ENCODE measurements at regions not wholly inside any gene's neighbourhood (a gene's known extent, or its start where the extent isn't known, plus 50 kb on each side); places are given as distances from the start of the nearest gene placed in this dataset.

DNA sequence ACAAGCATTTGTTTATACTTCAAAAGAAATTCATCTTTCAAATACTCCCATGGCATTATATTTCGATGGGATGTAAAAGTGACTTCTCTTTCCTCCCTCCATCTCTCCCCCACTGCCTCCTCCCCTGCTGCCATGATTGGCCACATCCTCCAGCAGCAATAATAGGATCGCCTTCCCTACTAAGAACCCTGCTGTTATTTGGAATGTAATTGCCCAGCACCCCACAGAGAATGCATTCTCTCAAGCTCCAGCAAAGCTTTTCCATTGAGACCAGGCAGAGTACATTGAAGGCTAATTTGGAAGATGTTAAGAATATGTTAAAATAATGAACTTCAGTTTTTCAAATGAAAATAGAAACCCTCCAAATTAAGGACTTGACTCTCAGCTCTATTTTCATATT is 375.4 kb upstream of the ACVR2A start:
- Mint-ChIP-seq H3K4me3 (ENCODE audit: unreplicated experiment) (no peak overlapping the region), H3K36me3 (ENCODE audit: unreplicated experiment) (no peaks in the 10 kb centered on the region), H3K27me3 (ENCODE audit: unreplicated experiment) (no peaks in the 10 kb centered on the region), H3K9me3 (ENCODE audit: unreplicated experiment) (no peaks in the 10 kb centered on the region), H3K27ac (ENCODE audit: unreplicated experiment) (no peak overlapping the region), H3K4me1 (ENCODE audit: unreplicated experiment) (peaks cover 12% of the 10 kb centered on the region)
- TF ChIP-seq, protein P1, sequence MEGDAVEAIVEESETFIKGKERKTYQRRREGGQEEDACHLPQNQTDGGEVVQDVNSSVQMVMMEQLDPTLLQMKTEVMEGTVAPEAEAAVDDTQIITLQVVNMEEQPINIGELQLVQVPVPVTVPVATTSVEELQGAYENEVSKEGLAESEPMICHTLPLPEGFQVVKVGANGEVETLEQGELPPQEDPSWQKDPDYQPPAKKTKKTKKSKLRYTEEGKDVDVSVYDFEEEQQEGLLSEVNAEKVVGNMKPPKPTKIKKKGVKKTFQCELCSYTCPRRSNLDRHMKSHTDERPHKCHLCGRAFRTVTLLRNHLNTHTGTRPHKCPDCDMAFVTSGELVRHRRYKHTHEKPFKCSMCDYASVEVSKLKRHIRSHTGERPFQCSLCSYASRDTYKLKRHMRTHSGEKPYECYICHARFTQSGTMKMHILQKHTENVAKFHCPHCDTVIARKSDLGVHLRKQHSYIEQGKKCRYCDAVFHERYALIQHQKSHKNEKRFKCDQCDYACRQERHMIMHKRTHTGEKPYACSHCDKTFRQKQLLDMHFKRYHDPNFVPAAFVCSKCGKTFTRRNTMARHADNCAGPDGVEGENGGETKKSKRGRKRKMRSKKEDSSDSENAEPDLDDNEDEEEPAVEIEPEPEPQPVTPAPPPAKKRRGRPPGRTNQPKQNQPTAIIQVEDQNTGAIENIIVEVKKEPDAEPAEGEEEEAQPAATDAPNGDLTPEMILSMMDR (IDR thresholded peaks at IDR 0.05): no peak
- no peak for DNase-seq (ENCODE audit: extremely low spot score, unreplicated experiment)

DNA sequence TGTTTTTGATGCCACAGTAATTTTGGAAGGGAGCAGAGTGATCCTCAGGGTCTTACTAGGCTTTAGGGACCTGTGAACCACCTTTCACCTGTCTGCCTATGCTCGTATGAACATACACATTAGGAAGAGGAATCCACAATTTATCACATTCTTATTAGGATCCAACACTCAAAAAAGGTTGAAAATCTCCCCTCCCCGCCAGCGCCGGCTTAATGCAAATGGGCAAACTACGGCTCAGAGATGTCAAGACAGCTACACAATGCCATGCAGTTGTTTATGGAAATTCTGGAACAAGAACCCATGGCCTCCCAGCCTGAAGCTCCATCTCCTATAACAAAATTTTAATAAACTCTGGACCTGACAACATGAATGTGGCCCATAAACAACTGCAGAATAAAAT is 375.9 kb upstream of the ACVR2A start:
- TF ChIP-seq, protein P1 (IDR thresholded peaks at IDR 0.05): no peak
- H3K4me3 Mint-ChIP-seq (ENCODE audit: unreplicated experiment): no peak overlapping the region

DNA sequence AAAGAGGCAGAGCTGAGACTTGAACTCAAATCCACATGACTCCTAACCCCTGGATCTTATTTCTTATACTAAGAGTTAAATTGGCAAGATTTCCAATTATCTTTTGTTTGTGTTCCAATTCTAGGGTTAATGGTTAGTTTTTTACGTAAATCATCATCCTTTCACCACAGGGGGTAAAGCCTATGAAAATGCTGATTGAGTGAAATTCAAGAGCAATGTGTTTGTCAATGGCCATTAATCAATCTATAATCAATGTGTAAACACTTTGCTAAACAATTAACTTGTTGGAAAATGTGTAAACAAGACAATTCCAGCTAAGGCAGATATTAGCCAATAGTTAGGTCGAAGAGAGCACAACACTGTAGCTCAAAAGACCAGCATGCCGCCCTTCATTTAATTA is 376.5 kb upstream of the ACVR2A start:
- Mint-ChIP-seq H3K36me3 (ENCODE audit: unreplicated experiment) (no peaks in the 10 kb centered on the region), H3K27ac (ENCODE audit: unreplicated experiment) (no peak overlapping the region), H3K4me3 (ENCODE audit: unreplicated experiment) (no peak overlapping the region), H3K4me1 (ENCODE audit: unreplicated experiment) (peaks cover 12% of the 10 kb centered on the region), H3K27me3 (ENCODE audit: unreplicated experiment) (no peaks in the 10 kb centered on the region), H3K9me3 (ENCODE audit: unreplicated experiment) (no peaks in the 10 kb centered on the region)
- DNase-seq (ENCODE audit: extremely low spot score, unreplicated experiment): no peak
- TF ChIP-seq, protein P1 (IDR thresholded peaks at IDR 0.05): no peak

More for the DNA sequence above, 375.9 kb upstream of the ACVR2A start:
- Mint-ChIP-seq H3K4me1 (ENCODE audit: unreplicated experiment) (peaks cover 12% of the 10 kb centered on the region), H3K27me3 (ENCODE audit: unreplicated experiment) (no peaks in the 10 kb centered on the region), H3K9me3 (ENCODE audit: unreplicated experiment) (no peaks in the 10 kb centered on the region), H3K36me3 (ENCODE audit: unreplicated experiment) (no peaks in the 10 kb centered on the region), H3K27ac (ENCODE audit: unreplicated experiment) (no peak overlapping the region)
- no peak for DNase-seq (ENCODE audit: extremely low spot score, unreplicated experiment)

DNA sequence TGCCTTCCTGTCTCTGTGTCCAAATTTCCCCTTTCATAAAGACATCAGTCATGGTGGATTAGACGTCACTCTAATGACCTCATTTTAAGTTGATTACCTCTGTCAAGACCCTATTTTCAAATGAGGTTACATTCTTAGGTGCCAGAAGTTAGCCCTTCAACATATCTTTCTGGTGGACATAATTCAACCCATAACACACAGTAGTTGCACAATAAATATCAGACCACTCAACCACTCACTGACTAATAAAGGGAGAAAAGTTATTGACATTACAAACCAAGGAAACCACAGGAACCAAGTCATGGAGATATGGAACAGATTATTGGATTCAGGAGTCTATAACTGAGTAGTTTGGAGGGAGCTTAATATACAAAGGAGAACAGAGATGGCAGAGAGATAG is 377.4 kb upstream of the ACVR2A start:
- Mint-ChIP-seq H3K36me3 (ENCODE audit: unreplicated experiment) (no peaks in the 10 kb centered on the region), H3K27ac (ENCODE audit: unreplicated experiment) (no peak overlapping the region), H3K4me1 (ENCODE audit: unreplicated experiment) (peaks cover 12% of the 10 kb centered on the region), H3K27me3 (ENCODE audit: unreplicated experiment) (no peaks in the 10 kb centered on the region), H3K9me3 (ENCODE audit: unreplicated experiment) (no peaks in the 10 kb centered on the region), H3K4me3 (ENCODE audit: unreplicated experiment) (no peak overlapping the region)
- no peak for DNase-seq (ENCODE audit: extremely low spot score, unreplicated experiment)
- TF ChIP-seq, protein P1 (IDR thresholded peaks at IDR 0.05): no peak

DNA sequence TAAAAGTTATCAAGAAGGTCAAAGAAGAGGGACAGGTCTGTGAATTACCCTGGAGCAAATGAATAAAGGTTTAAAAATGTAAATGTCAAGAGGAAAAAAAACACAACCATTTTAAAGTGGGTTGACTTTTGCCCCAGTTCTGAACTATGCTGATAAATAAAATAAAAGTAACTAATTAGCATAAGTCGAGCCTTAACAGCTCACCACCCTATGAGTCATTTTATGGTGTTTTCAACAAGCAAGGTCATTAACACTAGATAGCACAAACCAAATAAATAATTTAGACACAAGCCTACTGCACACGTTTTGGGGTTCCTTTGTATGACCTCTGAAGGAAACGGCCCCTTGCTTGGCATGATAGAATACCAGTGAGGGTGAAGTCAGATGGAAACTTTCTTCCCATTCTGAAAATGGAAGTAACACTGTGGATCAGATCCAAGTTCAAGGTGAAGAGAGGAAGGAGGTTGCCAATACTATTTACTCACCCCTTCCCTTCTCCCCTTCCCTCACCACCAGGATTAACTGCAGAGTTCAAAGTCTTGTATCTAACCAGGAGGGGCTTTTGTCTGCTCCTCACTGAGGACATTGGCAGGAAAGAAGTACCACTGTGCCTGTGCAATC is 380.0 kb upstream of the ACVR2A start:
- H3K27ac Mint-ChIP-seq (ENCODE audit: unreplicated experiment): no peak overlapping the region
- no peak for DNase-seq (ENCODE audit: extremely low spot score, unreplicated experiment)
- TF ChIP-seq, protein P1 (IDR thresholded peaks at IDR 0.05): no peak
- no peaks in the 10 kb centered on the region for H3K36me3 Mint-ChIP-seq (ENCODE audit: unreplicated experiment)
- no peaks in the 10 kb centered on the region for H3K9me3 Mint-ChIP-seq (ENCODE audit: unreplicated experiment)
- H3K4me1 Mint-ChIP-seq (ENCODE audit: unreplicated experiment): peaks cover 10% of the 10 kb centered on the region
- H3K27me3 Mint-ChIP-seq (ENCODE audit: unreplicated experiment): no peaks in the 10 kb centered on the region
- H3K4me3 Mint-ChIP-seq (ENCODE audit: unreplicated experiment): no peak overlapping the region

All from osteocyte (in vitro differentiated cells).